Liver (tissue), 8 donors: ENCODE measurements at regions not wholly inside any gene's neighbourhood (a gene's known extent, or its start where the extent isn't known, plus 50 kb on each side); places are given as distances from the start of the nearest gene placed in this dataset.

Experiments used
- DNase-seq: peaks from one replicate; pipeline ENCODE4 v3.0.0-alpha.2; 2017; ENCODE audit warnings: low spot score
- H3K27ac ChIP-seq, 2 donors: one replicate each; pipeline ENCODE4 v1.7.0; 2013; ENCODE audit warnings: inconsistent platforms in 2 of 2, low read length in 2 of 2, control low read depth in 1 of 2, low read depth in 1 of 2, mild to moderate bottlenecking in 1 of 2
- H3K27me3 ChIP-seq, 4 donors: one replicate each; pipeline versions ENCODE4 v1.6.1 to v1.7.0; 2013; ENCODE audit warnings: low read length in 3 of 4, inconsistent platforms in 1 of 4, mild to moderate bottlenecking in 1 of 4, moderate library complexity in 1 of 4; ENCODE audit not compliant: control insufficient read depth in 4 of 4, insufficient read depth in 4 of 4
- H3K36me3 ChIP-seq, 4 donors: one replicate each; pipeline versions ENCODE4 v1.6.1 to v1.7.0; 2013; ENCODE audit warnings: low read length in 3 of 4, mild to moderate bottlenecking in 3 of 4, low read depth in 1 of 4, moderate library complexity in 1 of 4; ENCODE audit not compliant: control insufficient read depth in 4 of 4, insufficient read depth in 3 of 4
- H3K4me1 ChIP-seq, 4 donors: one replicate each; pipeline versions ENCODE4 v1.6.1 to v1.7.0; 2013; ENCODE audit warnings: low read length in 3 of 4, mild to moderate bottlenecking in 3 of 4, moderate library complexity in 1 of 4; ENCODE audit not compliant: control insufficient read depth in 4 of 4, insufficient read depth in 4 of 4
- H3K4me3 ChIP-seq, 3 donors: one replicate each; pipeline versions ENCODE4 v1.6.1 to v1.7.0; 2013; ENCODE audit warnings: low read length in 3 of 3, control low read depth in 1 of 3, low read depth in 1 of 3, mild to moderate bottlenecking in 1 of 3
- H3K9ac ChIP-seq, 2 donors: one replicate each; pipeline ENCODE4 v1.7.0; 2013; ENCODE audit warnings: low read length in 2 of 2, mild to moderate bottlenecking in 2 of 2, moderate library complexity in 2 of 2, control low read depth in 1 of 2, low read depth in 1 of 2
- H3K9me3 ChIP-seq, 4 donors: one replicate each; pipeline versions ENCODE4 v1.6.1 to v1.7.0; 2013; ENCODE audit warnings: low read length in 3 of 4; ENCODE audit not compliant: control insufficient read depth in 4 of 4
- EGR1 ChIP-seq, 2 donors: IDR thresholded peaks; 2 replicates each; pipeline ENCODE4 v1.6.1; 2016 to 2018; ENCODE audit warnings: antibody characterized with exemption in 2 of 2, low read depth in 2 of 2
- HNF4A ChIP-seq, 2 donors: conservative IDR thresholded peaks; 2 replicates each; pipeline ENCODE4 v1.6.1; 2016; ENCODE audit warnings: antibody characterized with exemption in 2 of 2, mild to moderate bottlenecking in 2 of 2
- RAD21 ChIP-seq, 2 donors: IDR thresholded peaks; 2 replicates each; pipeline ENCODE4 v1.6.1; 2016; ENCODE audit warnings: antibody characterized with exemption in 2 of 2, mild to moderate bottlenecking in 2 of 2
- RXRA ChIP-seq, 2 donors: IDR thresholded peaks; 2 replicates each; pipeline ENCODE4 v1.6.1; 2017 to 2018; ENCODE audit warnings: antibody characterized with exemption in 2 of 2, mild to moderate bottlenecking in 1 of 2
- SP1 ChIP-seq: IDR thresholded peaks from 2 replicates; pipeline ENCODE4 v1.6.1; 2018; ENCODE audit warnings: antibody characterized with exemption, mild to moderate bottlenecking
- WGBS: extraction: QIAGEN DNeasy Blood & Tissue Kit; methylation state at CpG from one replicate; pipeline ENCODE4 v1.1.7; 2013; 5-methylcytosine and 5-hydroxymethylcytosine counted together
- TF ChIP-seq, protein P1 (sequence below): fragments of 150-350 bp; IDR thresholded peaks from 2 replicates; pipeline ENCODE4 v1.5.1; 2017; ENCODE audit warnings: improper control_type of control experiment, low read depth, low read length; ENCODE audit not compliant: missing input control
- TF ChIP-seq, protein P2 (sequence below): IDR thresholded peaks from 2 replicates; pipeline ENCODE4 v1.6.1; 2016; ENCODE audit warnings: antibody characterized with exemption
- TF ChIP-seq, protein P3 (sequence below): IDR thresholded peaks from 2 replicates; pipeline ENCODE4 v1.6.1; 2016; ENCODE audit warnings: antibody characterized with exemption
- donor health status: healthy.
- donor health status: healthy.
- donor health status: healthy.
- donor health status: healthy.
- donor health status: healthy.

DNA sequence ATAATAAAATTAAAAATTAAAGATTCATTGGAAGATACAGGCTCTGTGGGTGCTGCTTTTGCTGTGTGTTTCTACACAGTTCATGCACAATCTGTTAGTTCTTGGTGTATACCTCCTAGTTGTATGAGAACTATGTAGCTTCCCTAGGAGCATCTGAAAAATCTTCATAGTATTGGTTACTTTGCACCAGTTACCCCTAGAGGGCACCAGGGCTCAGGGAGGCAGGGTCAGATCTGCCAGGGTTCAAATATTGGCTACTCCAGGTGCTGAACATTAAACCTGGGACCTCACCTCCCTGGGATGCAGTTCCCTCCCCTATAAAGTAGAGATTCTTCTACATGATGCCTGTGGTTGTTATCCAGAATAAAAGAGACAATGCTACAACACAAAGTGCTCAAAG, 583.0 kb upstream of the CDH11 start:
- no peak for DNase-seq
- Histone ChIP-seq H3K27me3 (peaks cover 0 to 3% (median 0%) of the 10 kb centered on the region in 4 donors), H3K4me1 (no peaks in the 10 kb centered on the region), H3K27ac (no peak overlapping the region), H3K36me3 (no peaks in the 10 kb centered on the region), H3K4me3 (no peak overlapping the region), H3K9ac (no peak overlapping the region), H3K9me3 (no peaks in the 10 kb centered on the region)
- TF ChIP-seq, protein P1, sequence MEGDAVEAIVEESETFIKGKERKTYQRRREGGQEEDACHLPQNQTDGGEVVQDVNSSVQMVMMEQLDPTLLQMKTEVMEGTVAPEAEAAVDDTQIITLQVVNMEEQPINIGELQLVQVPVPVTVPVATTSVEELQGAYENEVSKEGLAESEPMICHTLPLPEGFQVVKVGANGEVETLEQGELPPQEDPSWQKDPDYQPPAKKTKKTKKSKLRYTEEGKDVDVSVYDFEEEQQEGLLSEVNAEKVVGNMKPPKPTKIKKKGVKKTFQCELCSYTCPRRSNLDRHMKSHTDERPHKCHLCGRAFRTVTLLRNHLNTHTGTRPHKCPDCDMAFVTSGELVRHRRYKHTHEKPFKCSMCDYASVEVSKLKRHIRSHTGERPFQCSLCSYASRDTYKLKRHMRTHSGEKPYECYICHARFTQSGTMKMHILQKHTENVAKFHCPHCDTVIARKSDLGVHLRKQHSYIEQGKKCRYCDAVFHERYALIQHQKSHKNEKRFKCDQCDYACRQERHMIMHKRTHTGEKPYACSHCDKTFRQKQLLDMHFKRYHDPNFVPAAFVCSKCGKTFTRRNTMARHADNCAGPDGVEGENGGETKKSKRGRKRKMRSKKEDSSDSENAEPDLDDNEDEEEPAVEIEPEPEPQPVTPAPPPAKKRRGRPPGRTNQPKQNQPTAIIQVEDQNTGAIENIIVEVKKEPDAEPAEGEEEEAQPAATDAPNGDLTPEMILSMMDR: peak; percentile 26
- TF ChIP-seq, protein P2, sequence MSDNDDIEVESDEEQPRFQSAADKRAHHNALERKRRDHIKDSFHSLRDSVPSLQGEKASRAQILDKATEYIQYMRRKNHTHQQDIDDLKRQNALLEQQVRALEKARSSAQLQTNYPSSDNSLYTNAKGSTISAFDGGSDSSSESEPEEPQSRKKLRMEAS: no peak
- TF ChIP-seq RAD21 (IDR thresholded peaks at IDR 0.05): peak; percentile 68 to 72

DNA sequence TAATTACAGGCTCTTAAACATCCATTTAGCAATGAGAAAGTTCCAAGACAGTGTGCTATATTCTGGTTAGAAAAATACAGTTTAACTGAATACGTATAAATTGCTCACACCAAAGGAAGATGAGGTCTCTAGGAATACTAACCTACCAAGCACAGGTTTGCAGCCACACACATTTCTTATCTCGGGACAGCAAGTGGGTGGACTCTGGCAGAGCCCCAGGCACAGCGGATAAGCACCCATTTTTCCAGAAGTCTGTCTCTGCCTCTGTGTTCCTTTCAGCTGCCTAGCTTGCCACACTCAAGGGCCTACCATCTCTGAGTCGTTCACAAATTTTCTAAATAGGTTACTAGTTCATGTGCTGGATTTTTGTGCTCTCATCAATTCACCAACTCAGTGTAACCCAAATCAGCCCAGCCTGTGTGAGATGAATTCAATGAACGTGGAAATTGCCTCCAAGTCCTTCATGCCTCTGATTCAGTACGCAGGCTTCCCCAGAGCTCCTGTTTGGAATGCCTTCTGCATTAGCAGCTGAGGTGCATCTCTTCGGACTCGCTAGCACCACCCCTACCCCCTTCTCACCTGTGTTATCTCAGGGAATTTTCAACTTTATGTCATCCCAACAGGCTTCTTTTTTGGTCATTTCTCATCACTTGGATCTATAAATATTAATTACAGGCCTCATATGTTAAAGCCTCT, 581.0 kb upstream of the CDH11 start:
- no peak for DNase-seq
- Histone ChIP-seq H3K9ac (no peak overlapping the region), H3K9me3 (no peaks in the 10 kb centered on the region), H3K4me1 (no peaks in the 10 kb centered on the region), H3K4me3 (no peak overlapping the region), H3K27ac (no peak overlapping the region), H3K36me3 (no peaks in the 10 kb centered on the region), H3K27me3 (peaks cover 0 to 3% (median 0%) of the 10 kb centered on the region in 4 donors)
- TF ChIP-seq, protein P3, sequence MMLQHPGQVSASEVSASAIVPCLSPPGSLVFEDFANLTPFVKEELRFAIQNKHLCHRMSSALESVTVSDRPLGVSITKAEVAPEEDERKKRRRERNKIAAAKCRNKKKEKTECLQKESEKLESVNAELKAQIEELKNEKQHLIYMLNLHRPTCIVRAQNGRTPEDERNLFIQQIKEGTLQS: no peak
- TF ChIP-seq, protein P1: no peak
- TF ChIP-seq RXRA (IDR thresholded peaks at IDR 0.05) (no peak), HNF4A (conservative IDR thresholded peaks at IDR 0.05) (no peak)
- TF ChIP-seq, protein P2: no peak
- 68% methylated on average over 8 of the region's 8 CpGs for WGBS

DNA sequence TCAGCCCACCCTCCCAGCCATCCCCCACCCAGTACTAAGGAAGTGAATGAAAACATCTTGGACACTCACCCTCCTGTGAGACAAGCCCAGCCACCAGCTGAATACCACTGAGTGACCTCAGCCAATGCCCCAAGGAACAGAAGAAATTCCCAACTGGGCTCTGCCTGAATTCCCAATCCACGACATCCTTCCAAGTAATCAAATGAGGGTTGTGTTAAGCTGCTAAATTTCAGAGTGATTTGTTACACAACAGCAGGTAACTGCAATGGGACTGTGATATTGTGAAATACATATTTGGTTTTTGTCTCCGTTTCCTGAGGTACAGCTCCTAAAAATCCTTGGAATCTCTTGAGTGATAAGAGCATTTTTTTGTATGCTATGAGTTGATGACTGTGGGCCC, 578.7 kb upstream of the CDH11 start:
- H3K4me3 ChIP-seq: no peak overlapping the region
- no peak overlapping the region for H3K27ac ChIP-seq
- TF ChIP-seq SP1: no peak
- TF ChIP-seq EGR1 (IDR thresholded peaks at IDR 0.05; ENCODE audit: low read depth in 2 of 2): no peak
- TF ChIP-seq, protein P3: no peak
- H3K36me3 ChIP-seq: no peaks in the 10 kb centered on the region
- no peaks in the 10 kb centered on the region for H3K9me3 ChIP-seq
- no peaks in the 10 kb centered on the region for H3K4me1 ChIP-seq
- H3K9ac ChIP-seq: no peak overlapping the region
- no peak for DNase-seq
- no peaks in the 10 kb centered on the region for H3K27me3 ChIP-seq
- 61% methylated on average over 2 of the region's 2 CpGs for WGBS
